WTC11 (cell line): ENCODE measurements at regions not wholly inside any gene's neighbourhood (a gene's known extent, or its start where the extent isn't known, plus 50 kb on each side); places are given as distances from the start of the nearest gene placed in this dataset.

Experiments
- ATAC-seq: fragments of 200-7000 bp; cut with Tn5 transposase; 2 replicates; pipeline ENCODE4 v1.10.0; 2021; ENCODE audit warnings: mild to moderate bottlenecking, moderate library complexity
- CTCF ChIA-PET: fragments of 300-600 bp; sonication (Branson Sonifier 250); formaldehyde crosslinking; loops from one replicate; lab custom pipeline; 2021; ENCODE audit warnings: antibody characterized with exemption; lab: Charles Lee
- POLR2A ChIA-PET: fragments of 350-600 bp; sonication (Branson Sonifier 250); formaldehyde crosslinking; loops from one replicate; lab custom pipeline; 2021; ENCODE audit warnings: antibody characterized with exemption; lab: Charles Lee
- DNase-seq: peaks from one replicate; pipeline ENCODE4 v3.0.0; 2021; ENCODE audit warnings: low spot score
- H3K27ac Mint-ChIP-seq: 2 replicates; pipeline ENCODE4 v1.8.0; 2021; ENCODE audit warnings: mixed read lengths
- H3K27me3 Mint-ChIP-seq: 2 replicates; pipeline ENCODE4 v1.8.0; 2021; ENCODE audit warnings: low read depth, mild to moderate bottlenecking, moderate library complexity, mixed read lengths
- H3K36me3 Mint-ChIP-seq: 2 replicates; pipeline ENCODE4 v1.8.0; 2021; ENCODE audit warnings: mixed read lengths
- H3K4me1 Mint-ChIP-seq: 2 replicates; pipeline ENCODE4 v1.8.0; 2022; ENCODE audit warnings: mixed read lengths
- H3K4me3 Mint-ChIP-seq: 2 replicates; pipeline ENCODE4 v1.8.0; 2021; ENCODE audit warnings: mild to moderate bottlenecking, moderate library complexity, mixed read lengths
- H3K9me3 Mint-ChIP-seq: 2 replicates; pipeline ENCODE4 v1.8.0; 2021; ENCODE audit warnings: mixed read lengths
- CREM ChIP-seq: sonication (generic); formaldehyde crosslinking; IDR thresholded peaks from 2 replicates; pipeline ENCODE4 v1.8.1; 2022; ENCODE audit warnings: mild to moderate bottlenecking, missing genetic modification reagents, moderate library complexity
- NFATC4 ChIP-seq: fragments of 250-450 bp; sonication (Bioruptor Pico); IDR thresholded peaks from 2 replicates; pipeline ENCODE4 v1.9.0; 2021; ENCODE audit warnings: mild to moderate bottlenecking
- TCF7 ChIP-seq: sonication (generic); formaldehyde crosslinking; IDR thresholded peaks from 2 replicates; pipeline ENCODE4 v1.8.0; 2022; ENCODE audit warnings: mild to moderate bottlenecking, low read depth, missing genetic modification reagents, moderate library complexity
- TEAD1 ChIP-seq: sonication (generic); formaldehyde crosslinking; IDR thresholded peaks from 2 replicates; pipeline ENCODE4 v1.8.0; 2022; ENCODE audit warnings: mild to moderate bottlenecking, missing genetic modification reagents
- TEAD4 ChIP-seq: sonication (generic); formaldehyde crosslinking; IDR thresholded peaks from 2 replicates; pipeline ENCODE4 v1.8.0; 2022; ENCODE audit warnings: mild to moderate bottlenecking, missing genetic modification reagents
- TP53 ChIP-seq: sonication (generic); formaldehyde crosslinking; IDR thresholded peaks from 2 replicates; pipeline ENCODE4 v1.8.1; 2023; ENCODE audit warnings: mild to moderate bottlenecking, missing genetic modification reagents
- ZNF219 ChIP-seq: sonication (generic); formaldehyde crosslinking; IDR thresholded peaks from 2 replicates; pipeline ENCODE4 v1.8.0; 2023; ENCODE audit warnings: missing genetic modification reagents, mild to moderate bottlenecking, borderline replicate concordance
- TF ChIP-seq, protein P1 (sequence below): sonication (generic); formaldehyde crosslinking; IDR thresholded peaks from 2 replicates; pipeline ENCODE4 v1.8.0; 2023; ENCODE audit warnings: missing genetic modification reagents
- TF ChIP-seq, protein P2 (sequence below): sonication (generic); formaldehyde crosslinking; IDR thresholded peaks from 2 replicates; pipeline ENCODE4 v1.8.1; 2022; ENCODE audit warnings: mild to moderate bottlenecking, moderate library complexity, missing genetic modification reagents
- TF ChIP-seq, protein P3 (sequence below): sonication (generic); formaldehyde crosslinking; IDR thresholded peaks from 2 replicates; pipeline ENCODE4 v1.8.0; 2022; ENCODE audit warnings: mild to moderate bottlenecking, missing genetic modification reagents
- TF ChIP-seq, protein P4 (sequence below): fragments of 250-450 bp; sonication (Bioruptor Pico); conservative IDR thresholded peaks from 2 replicates; pipeline ENCODE4 v1.9.0; 2021; ENCODE audit warnings: mild to moderate bottlenecking
- TF ChIP-seq, protein P5 (sequence below): sonication (generic); formaldehyde crosslinking; IDR thresholded peaks from 2 replicates; pipeline ENCODE4 v1.8.1; 2023; ENCODE audit warnings: mild to moderate bottlenecking, missing genetic modification reagents
- TF ChIP-seq, protein P6 (sequence below): sonication (generic); formaldehyde crosslinking; IDR thresholded peaks from 2 replicates; pipeline ENCODE4 v1.8.0; 2023; ENCODE audit warnings: mild to moderate bottlenecking, missing genetic modification reagents
- TF ChIP-seq, protein P7 (sequence below): sonication (generic); formaldehyde crosslinking; IDR thresholded peaks from 2 replicates; pipeline ENCODE4 v1.8.0; 2023; ENCODE audit warnings: missing genetic modification reagents, mild to moderate bottlenecking, borderline replicate concordance
- TF ChIP-seq, protein P8 (sequence below): sonication (generic); formaldehyde crosslinking; IDR thresholded peaks from 2 replicates; pipeline ENCODE4 v1.8.1; 2022; ENCODE audit warnings: low read depth, missing genetic modification reagents, borderline replicate concordance

DNA sequence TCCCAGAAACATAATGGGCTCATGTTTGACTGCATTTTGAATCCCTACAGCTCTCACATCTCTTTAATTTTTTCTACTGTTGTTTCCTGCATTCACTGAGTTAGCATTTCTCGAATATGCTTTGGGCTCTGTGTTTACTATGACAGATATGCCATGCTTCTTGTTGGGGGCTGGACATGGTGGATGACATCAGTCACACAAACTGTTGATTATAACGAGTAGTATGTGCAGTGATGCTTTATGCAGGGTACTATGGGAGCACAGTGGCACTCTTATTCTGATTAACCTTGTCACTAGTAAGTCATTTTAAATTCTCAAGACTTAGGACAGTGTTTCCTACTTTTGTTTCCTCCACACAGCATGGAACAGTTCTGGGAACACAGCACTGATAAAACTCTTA lies 295.4 kb upstream of the ZNF608 start:
- Mint-ChIP-seq H3K9me3 (peaks cover 5% of the 10 kb centered on the region; the same call in 1 of the 2 replicates), H3K36me3 (no peaks in the 10 kb centered on the region), H3K27me3 (no peaks in the 10 kb centered on the region; the same call in 1 of the 2 replicates)

DNA sequence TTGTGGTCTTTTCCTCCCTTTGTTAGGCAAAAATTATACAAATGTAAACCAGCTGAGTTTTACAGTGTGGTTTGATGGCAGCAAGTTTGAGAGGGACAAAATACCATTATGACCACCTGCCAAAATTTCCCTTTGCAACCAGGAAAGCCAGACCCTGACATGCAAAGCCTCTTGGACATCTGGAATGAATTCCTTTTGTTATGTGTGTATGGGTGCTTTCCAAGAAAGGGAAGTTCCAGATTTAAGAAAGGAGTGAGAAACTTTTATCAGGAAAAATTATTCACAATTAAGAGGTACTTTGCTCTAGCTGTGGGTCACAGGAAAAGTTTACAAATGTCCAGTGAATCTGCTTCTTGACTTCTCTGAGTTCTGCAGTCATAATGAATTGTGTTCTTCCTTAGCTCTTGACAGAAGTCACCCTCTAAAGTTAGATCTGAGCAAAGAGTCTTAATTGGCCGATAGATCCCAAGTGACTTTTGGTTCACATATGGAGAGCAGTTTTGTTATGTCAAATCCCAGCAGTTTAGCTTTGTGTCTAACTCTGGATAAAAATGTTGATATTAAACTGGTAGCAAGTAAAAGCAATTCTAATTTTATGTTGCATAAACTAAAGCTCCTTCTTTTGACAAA lies 295.9 kb upstream of the ZNF608 start:
- ChIA-PET POLR2A (no interaction called here), CTCF (no interaction called here)
- DNase-seq (no peak), ATAC-seq (no peak)
- no peak overlapping the region for H3K4me3 Mint-ChIP-seq
- peaks cover 5% of the 10 kb centered on the region; the same call in 1 of the 2 replicates for H3K9me3 Mint-ChIP-seq
- no peaks in the 10 kb centered on the region for H3K36me3 Mint-ChIP-seq
- peaks cover 69% of the 10 kb centered on the region for H3K4me1 Mint-ChIP-seq
- no peaks in the 10 kb centered on the region; the same call in 1 of the 2 replicates for H3K27me3 Mint-ChIP-seq
- 0 out of 2 replicates have a peak overlapping the region, but pooled peaks have one; percentile 24 for H3K27ac Mint-ChIP-seq
- TF ChIP-seq, protein P1, sequence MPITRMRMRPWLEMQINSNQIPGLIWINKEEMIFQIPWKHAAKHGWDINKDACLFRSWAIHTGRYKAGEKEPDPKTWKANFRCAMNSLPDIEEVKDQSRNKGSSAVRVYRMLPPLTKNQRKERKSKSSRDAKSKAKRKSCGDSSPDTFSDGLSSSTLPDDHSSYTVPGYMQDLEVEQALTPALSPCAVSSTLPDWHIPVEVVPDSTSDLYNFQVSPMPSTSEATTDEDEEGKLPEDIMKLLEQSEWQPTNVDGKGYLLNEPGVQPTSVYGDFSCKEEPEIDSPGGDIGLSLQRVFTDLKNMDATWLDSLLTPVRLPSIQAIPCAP (CRISPR knock-in tag) = no peak
- no peak for TF ChIP-seq TEAD1 (CRISPR knock-in tag)
- no peak for TF ChIP-seq NFATC4 (CRISPR knock-in tag)
- TF ChIP-seq, protein P2, sequence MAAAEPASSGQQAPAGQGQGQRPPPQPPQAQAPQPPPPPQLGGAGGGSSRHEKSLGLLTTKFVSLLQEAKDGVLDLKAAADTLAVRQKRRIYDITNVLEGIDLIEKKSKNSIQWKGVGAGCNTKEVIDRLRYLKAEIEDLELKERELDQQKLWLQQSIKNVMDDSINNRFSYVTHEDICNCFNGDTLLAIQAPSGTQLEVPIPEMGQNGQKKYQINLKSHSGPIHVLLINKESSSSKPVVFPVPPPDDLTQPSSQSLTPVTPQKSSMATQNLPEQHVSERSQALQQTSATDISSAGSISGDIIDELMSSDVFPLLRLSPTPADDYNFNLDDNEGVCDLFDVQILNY = no peak
- TF ChIP-seq, protein P3, sequence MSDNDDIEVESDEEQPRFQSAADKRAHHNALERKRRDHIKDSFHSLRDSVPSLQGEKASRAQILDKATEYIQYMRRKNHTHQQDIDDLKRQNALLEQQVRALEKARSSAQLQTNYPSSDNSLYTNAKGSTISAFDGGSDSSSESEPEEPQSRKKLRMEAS (CRISPR knock-in tag) = no peak
- TF ChIP-seq CREM = no peak
- TF ChIP-seq, protein P4, sequence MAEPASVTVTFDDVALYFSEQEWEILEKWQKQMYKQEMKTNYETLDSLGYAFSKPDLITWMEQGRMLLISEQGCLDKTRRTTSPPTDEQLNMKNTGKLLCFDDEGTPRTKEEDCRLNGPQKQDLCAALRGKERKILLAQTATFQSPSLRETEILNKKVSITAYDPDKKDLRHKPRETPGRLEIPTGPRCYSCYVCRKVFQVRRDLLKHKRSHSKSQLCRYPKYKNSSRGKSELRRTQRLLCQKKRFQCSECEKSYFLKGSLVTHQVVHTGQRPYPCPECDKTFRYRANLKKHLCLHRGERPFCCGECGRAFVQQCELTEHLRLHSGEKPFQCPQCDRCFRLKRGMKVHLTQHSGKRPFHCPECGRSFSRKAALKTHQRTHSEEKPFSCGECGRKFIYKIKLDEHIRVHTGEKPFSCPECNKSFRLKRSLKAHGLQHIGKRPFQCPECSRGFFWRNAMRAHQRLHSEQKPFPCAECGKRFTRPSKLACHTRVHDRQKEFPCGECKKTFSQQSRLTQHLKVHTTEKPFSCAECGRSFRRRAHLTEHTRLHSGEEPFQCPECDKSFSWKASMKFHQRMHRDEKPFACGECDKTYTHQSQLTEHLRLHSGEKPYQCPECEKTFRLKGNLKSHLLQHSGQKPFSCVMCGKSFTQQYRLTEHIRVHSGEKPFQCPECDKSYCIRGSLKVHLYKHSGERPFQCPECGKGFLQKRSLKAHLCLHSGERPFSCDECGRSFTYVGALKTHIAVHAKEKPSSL (CRISPR knock-in tag) = no peak

More for the DNA sequence above, 295.4 kb upstream of the ZNF608 start:
- Mint-ChIP-seq H3K4me1 (peaks cover 69% of the 10 kb centered on the region), H3K27ac (peak overlapping the region; percentile 83), H3K4me3 (no peak overlapping the region)
- TF ChIP-seq TEAD4 (CRISPR knock-in tag) (no peak), TCF7 (no peak), ZNF219 (CRISPR knock-in tag) (no peak), TP53 (CRISPR knock-in tag) (no peak)
- TF ChIP-seq, protein P5, sequence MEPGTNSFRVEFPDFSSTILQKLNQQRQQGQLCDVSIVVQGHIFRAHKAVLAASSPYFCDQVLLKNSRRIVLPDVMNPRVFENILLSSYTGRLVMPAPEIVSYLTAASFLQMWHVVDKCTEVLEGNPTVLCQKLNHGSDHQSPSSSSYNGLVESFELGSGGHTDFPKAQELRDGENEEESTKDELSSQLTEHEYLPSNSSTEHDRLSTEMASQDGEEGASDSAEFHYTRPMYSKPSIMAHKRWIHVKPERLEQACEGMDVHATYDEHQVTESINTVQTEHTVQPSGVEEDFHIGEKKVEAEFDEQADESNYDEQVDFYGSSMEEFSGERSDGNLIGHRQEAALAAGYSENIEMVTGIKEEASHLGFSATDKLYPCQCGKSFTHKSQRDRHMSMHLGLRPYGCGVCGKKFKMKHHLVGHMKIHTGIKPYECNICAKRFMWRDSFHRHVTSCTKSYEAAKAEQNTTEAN (CRISPR knock-in tag) = no peak
- TF ChIP-seq, protein P6, sequence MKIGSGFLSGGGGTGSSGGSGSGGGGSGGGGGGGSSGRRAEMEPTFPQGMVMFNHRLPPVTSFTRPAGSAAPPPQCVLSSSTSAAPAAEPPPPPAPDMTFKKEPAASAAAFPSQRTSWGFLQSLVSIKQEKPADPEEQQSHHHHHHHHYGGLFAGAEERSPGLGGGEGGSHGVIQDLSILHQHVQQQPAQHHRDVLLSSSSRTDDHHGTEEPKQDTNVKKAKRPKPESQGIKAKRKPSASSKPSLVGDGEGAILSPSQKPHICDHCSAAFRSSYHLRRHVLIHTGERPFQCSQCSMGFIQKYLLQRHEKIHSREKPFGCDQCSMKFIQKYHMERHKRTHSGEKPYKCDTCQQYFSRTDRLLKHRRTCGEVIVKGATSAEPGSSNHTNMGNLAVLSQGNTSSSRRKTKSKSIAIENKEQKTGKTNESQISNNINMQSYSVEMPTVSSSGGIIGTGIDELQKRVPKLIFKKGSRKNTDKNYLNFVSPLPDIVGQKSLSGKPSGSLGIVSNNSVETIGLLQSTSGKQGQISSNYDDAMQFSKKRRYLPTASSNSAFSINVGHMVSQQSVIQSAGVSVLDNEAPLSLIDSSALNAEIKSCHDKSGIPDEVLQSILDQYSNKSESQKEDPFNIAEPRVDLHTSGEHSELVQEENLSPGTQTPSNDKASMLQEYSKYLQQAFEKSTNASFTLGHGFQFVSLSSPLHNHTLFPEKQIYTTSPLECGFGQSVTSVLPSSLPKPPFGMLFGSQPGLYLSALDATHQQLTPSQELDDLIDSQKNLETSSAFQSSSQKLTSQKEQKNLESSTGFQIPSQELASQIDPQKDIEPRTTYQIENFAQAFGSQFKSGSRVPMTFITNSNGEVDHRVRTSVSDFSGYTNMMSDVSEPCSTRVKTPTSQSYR (CRISPR knock-in tag) = no peak
- TF ChIP-seq, protein P7, sequence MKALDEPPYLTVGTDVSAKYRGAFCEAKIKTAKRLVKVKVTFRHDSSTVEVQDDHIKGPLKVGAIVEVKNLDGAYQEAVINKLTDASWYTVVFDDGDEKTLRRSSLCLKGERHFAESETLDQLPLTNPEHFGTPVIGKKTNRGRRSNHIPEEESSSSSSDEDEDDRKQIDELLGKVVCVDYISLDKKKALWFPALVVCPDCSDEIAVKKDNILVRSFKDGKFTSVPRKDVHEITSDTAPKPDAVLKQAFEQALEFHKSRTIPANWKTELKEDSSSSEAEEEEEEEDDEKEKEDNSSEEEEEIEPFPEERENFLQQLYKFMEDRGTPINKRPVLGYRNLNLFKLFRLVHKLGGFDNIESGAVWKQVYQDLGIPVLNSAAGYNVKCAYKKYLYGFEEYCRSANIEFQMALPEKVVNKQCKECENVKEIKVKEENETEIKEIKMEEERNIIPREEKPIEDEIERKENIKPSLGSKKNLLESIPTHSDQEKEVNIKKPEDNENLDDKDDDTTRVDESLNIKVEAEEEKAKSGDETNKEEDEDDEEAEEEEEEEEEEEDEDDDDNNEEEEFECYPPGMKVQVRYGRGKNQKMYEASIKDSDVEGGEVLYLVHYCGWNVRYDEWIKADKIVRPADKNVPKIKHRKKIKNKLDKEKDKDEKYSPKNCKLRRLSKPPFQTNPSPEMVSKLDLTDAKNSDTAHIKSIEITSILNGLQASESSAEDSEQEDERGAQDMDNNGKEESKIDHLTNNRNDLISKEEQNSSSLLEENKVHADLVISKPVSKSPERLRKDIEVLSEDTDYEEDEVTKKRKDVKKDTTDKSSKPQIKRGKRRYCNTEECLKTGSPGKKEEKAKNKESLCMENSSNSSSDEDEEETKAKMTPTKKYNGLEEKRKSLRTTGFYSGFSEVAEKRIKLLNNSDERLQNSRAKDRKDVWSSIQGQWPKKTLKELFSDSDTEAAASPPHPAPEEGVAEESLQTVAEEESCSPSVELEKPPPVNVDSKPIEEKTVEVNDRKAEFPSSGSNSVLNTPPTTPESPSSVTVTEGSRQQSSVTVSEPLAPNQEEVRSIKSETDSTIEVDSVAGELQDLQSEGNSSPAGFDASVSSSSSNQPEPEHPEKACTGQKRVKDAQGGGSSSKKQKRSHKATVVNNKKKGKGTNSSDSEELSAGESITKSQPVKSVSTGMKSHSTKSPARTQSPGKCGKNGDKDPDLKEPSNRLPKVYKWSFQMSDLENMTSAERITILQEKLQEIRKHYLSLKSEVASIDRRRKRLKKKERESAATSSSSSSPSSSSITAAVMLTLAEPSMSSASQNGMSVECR (CRISPR knock-in tag) = no peak
- TF ChIP-seq, protein P8, sequence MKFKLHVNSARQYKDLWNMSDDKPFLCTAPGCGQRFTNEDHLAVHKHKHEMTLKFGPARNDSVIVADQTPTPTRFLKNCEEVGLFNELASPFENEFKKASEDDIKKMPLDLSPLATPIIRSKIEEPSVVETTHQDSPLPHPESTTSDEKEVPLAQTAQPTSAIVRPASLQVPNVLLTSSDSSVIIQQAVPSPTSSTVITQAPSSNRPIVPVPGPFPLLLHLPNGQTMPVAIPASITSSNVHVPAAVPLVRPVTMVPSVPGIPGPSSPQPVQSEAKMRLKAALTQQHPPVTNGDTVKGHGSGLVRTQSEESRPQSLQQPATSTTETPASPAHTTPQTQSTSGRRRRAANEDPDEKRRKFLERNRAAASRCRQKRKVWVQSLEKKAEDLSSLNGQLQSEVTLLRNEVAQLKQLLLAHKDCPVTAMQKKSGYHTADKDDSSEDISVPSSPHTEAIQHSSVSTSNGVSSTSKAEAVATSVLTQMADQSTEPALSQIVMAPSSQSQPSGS (CRISPR knock-in tag) = no peak
- DNase-seq = no peak
- CTCF ChIA-PET = interaction anchor here (0.7 kb wide), 1 partner anchor 37 kb away, joined by 3 read pairs; no protein-coding TSS in a partner anchor
- POLR2A ChIA-PET = no interaction called here
- ATAC-seq = no peak
